ENCODE measurements at regions not wholly inside any gene's neighbourhood (a gene's known extent, or its start where the extent isn't known, plus 50 kb on each side); places are given as distances from the start of the nearest gene placed in this dataset.

- no peak for TF ChIP-seq CTCF (IDR thresholded peaks at IDR 0.05; ENCODE audit: low read depth, low read length)
- peak; percentile 19 for DNase-seq (ENCODE audit: extremely low read depth, low read depth)
Measured at GRCh38 chr20:4406627-4407026, 157.5 kb upstream of the ADRA1D start.

GRCh38 chr20:4401601-4402000 lies 152.5 kb upstream of the ADRA1D start:
- peak; percentile 10 for DNase-seq (ENCODE audit: extremely low read depth, low read depth)
- TF ChIP-seq CTCF (IDR thresholded peaks at IDR 0.05; ENCODE audit: low read depth, low read length) = no peak

GRCh38 chr20:4384961-4385360 lies 135.9 kb upstream of the ADRA1D start:
- TF ChIP-seq CTCF (IDR thresholded peaks at IDR 0.05; ENCODE audit: low read depth, low read length) = no peak
- DNase-seq (ENCODE audit: extremely low read depth, low read depth) = no peak

- DNase-seq (ENCODE audit: extremely low read depth, low read depth) = no peak
- no peak for TF ChIP-seq CTCF (IDR thresholded peaks at IDR 0.05; ENCODE audit: low read depth, low read length)
Measured at GRCh38 chr20:4383961-4384360, 134.9 kb upstream of the ADRA1D start.

GRCh38 chr20:4375881-4376280 lies 126.8 kb upstream of the ADRA1D start:
- TF ChIP-seq CTCF (IDR thresholded peaks at IDR 0.05; ENCODE audit: low read depth, low read length) = no peak
- DNase-seq (ENCODE audit: extremely low read depth, low read depth) = no peak

GRCh38 chr20:4373454-4373853 lies 124.4 kb upstream of the ADRA1D start:
- TF ChIP-seq CTCF (IDR thresholded peaks at IDR 0.05; ENCODE audit: low read depth, low read length) = no peak
- no peak for DNase-seq (ENCODE audit: extremely low read depth, low read depth)

GRCh38 chr20:4371623-4372251 lies 122.7 kb upstream of the ADRA1D start:
- no peak for TF ChIP-seq CTCF (IDR thresholded peaks at IDR 0.05; ENCODE audit: low read depth, low read length)
- DNase-seq (ENCODE audit: extremely low read depth, low read depth) = no peak
